ENCODE measurements at regions not wholly inside any gene's neighbourhood (a gene's known extent, or its start where the extent isn't known, plus 50 kb on each side); places are given as distances from the start of the nearest gene placed in this dataset.

DNA sequence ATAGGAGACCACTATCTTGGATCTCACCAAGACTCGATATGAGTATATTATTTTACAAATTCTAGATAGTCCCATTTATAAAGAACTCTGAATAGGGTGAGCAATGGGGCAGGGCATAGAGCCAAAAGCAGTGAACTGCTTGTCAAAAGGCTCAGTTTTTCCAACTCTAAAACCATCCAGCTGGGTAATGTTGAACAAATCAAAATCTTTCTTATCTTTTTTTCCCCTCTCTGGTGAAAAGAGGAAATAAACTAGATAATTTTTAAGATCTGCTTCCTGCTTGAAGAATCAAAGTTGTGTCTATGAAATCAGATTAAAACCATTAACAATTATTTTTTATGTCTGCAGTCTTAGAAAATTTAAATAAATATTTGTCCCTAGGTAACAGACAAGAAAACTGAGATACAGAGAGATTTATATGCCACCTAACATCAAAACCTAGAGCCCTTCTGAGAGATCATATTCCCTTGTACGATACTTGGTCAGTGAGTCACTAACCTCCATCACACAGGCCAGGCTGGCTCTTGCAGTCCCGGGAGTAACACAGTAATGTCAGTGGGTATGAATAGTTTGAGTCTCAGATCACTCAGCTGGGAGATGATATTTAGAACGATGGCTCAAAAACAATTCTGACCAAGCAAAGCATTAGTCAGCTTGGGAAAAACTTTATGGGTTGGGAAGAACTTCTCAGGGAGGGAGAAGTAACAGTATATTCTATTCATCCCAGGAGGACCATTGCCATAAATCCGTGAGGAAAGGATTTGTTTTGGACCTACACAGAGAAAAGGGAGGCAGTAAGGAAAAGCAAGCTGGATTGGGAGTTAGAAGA lies 178.8 kb downstream of the REEP3 start:
- no peaks in the 10 kb centered on the region for H3K36me3 Mint-ChIP-seq
- CTCF ChIA-PET = interaction anchor here (1.6 kb wide), 1 partner anchor 20 kb away, joined by 3 read pairs; no protein-coding TSS in a partner anchor
- H3K27me3 Mint-ChIP-seq = no peaks in the 10 kb centered on the region
- no peak overlapping the region for H3K27ac Mint-ChIP-seq
- DNase-seq = no peak
- H3K4me3 Mint-ChIP-seq = no peak overlapping the region
- H3K4me1 Mint-ChIP-seq = no peaks in the 10 kb centered on the region
- no peaks in the 10 kb centered on the region for H3K9me3 Mint-ChIP-seq

DNA sequence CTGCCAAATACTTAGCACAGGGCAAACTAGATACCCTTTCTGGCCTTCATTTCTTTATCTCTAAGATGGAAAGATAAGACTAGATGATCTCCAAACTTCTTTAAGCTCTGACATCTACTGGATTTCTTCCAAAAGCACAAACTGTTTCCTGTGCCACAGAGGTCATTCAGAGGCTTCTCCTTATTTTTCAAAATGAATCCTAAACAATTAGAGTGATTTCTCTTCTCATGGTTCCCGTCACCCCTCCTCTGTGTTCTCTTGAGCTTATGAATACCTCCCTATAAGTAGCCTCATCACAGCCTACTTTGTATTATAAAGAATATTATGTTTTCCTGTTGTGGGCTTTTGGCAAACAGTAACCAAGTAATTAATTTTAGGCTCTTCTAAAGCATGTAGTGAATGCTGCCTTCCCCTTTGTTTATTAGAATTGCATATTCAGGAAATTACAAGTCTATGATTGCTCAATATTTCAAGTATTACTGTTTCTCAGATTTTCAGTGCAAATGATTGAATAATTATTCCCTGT lies 179.5 kb downstream of the REEP3 start:
- no peaks in the 10 kb centered on the region for H3K27me3 Mint-ChIP-seq
- no peak overlapping the region for H3K4me3 Mint-ChIP-seq
- H3K9me3 Mint-ChIP-seq = no peaks in the 10 kb centered on the region
- H3K4me1 Mint-ChIP-seq = no peaks in the 10 kb centered on the region
- CTCF ChIA-PET = interaction anchor here (1.6 kb wide), 1 partner anchor 20 kb away, joined by 3 read pairs; no protein-coding TSS in a partner anchor
- no peak overlapping the region for H3K27ac Mint-ChIP-seq
- no peaks in the 10 kb centered on the region for H3K36me3 Mint-ChIP-seq
- no peak for DNase-seq

DNA sequence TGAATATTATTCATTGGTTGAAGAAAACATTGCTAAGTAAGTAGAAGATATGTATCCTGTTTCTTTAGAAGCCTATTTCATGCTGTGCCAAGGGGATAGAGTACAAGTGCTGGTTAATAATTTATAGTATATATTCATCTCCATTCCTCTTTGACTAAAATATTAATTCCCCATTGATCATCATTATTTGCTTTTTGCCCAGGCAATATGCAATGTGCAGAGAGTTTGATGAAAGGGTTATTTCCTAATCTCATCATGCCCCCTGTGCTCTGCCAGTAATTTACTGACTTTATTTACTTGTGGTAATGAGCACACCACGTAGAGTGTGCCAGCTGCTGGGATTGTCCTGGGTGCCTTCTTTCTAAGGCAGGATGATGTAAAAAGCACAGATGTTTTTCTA lies 180.9 kb downstream of the REEP3 start:
- Mint-ChIP-seq H3K4me1 (peaks cover 3% of the 10 kb centered on the region), H3K9me3 (no peaks in the 10 kb centered on the region), H3K4me3 (no peak overlapping the region), H3K27ac (no peak overlapping the region), H3K27me3 (no peaks in the 10 kb centered on the region), H3K36me3 (no peaks in the 10 kb centered on the region)
- DNase-seq = no peak
- CTCF ChIA-PET = no interaction called here

DNA sequence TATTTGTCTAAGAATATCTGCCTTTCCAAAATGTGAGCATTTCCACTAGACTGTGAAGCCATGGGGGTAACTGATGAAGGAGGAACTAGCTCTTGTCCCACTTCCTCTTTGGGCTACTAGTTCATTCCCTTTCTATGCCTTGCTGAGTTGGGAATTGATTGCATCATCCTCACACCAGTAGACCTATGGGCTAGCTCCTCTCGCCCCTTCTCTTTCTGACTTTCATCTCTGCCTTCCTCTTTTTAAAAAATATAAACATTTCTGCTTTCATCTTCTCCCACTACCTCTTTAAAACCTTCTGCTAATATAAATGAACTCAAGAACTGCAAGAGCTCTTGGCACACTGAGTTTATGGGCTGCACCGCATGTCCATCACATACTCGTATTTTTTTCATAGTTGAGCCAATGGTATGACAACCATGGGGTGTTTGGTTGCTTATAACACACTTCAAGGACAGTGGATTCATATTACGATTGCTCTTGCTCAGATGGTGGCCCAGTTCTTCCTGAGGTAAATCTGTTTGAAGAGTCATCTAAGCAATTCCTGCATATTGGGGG lies 182.0 kb downstream of the REEP3 start:
- Mint-ChIP-seq H3K4me1 (peaks cover 8% of the 10 kb centered on the region), H3K27me3 (no peaks in the 10 kb centered on the region), H3K9me3 (no peaks in the 10 kb centered on the region), H3K4me3 (no peak overlapping the region), H3K36me3 (no peaks in the 10 kb centered on the region), H3K27ac (no peak overlapping the region)
- DNase-seq = no peak
- CTCF ChIA-PET = interaction anchor here (1.0 kb wide), 1 partner anchor 17 kb away, joined by 3 read pairs; no protein-coding TSS in a partner anchor

DNA sequence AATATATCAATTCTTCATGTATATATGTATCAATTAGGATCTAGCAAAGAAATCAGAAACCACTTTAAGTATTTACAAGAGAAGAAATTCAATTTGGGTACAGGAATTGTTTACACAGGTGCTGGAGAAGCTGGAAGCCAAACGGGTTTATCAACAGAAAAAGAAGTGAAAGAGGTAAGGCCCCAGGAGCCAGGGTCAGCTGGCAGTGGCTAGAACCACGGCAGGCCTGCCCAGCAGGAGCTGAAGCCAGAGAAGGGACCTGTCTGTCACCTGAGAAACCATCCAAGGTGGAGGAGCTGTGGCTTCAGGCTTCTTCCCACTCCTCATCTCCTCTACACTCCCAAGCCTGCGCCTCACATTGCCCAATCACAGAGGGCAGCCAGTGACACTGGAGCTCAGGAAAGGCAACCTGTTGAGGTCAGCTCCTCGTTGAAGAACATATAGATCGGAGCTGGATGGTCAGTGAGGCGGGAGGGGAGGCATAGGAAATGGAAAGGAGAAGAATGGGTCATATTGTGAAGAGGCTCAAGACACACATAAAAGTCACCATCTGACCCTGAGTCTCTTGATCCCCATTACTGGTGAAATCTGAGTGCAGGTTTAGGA lies 182.6 kb downstream of the REEP3 start:
- no peaks in the 10 kb centered on the region for H3K9me3 Mint-ChIP-seq
- no peak for DNase-seq
- CTCF ChIA-PET = no interaction called here
- peaks cover 8% of the 10 kb centered on the region for H3K4me1 Mint-ChIP-seq
- no peak overlapping the region for H3K4me3 Mint-ChIP-seq
- H3K27me3 Mint-ChIP-seq = no peaks in the 10 kb centered on the region
- no peaks in the 10 kb centered on the region for H3K36me3 Mint-ChIP-seq
- H3K27ac Mint-ChIP-seq = no peak overlapping the region

DNA sequence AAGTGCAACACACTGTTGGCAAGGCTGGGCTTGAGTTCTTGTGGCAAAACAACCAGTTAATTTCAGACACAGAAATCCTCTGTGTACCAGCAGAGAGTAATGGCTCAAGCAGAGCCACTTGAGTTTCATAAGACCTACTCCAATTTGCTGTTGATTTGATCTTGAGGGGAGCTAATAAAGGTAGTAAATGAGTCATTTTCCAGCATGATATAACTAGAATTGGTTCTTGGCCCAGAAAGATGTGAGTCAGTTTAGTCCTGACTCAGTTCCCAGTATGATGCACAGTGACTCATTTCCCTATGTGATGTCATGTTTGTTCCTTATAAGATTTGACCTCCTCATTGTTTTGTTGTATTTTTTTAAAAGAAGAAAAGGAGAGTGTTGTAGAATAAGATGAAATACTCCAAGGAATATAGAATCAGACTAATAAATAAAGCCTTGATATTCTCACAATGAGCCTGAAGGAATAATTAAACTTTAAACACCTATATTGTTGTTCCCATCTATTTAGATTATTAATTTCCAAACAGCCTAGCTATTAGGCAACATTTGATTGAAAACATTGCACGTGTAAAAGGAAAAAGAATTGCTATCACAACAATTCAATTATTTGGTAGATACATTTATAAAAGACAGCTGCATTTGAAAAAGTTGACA lies 186.2 kb downstream of the REEP3 start:
- Mint-ChIP-seq H3K9me3 (no peaks in the 10 kb centered on the region), H3K27me3 (no peaks in the 10 kb centered on the region), H3K36me3 (no peaks in the 10 kb centered on the region), H3K27ac (no peak overlapping the region), H3K4me1 (peaks cover 8% of the 10 kb centered on the region), H3K4me3 (no peak overlapping the region)
- no peak for DNase-seq
- CTCF ChIA-PET = interaction anchor here (0.6 to 2.6 kb wide), 4 partner anchors 13 to 549 kb away, joined by 3 to 16 read pairs (median 4); no protein-coding TSS in a partner anchor

DNA sequence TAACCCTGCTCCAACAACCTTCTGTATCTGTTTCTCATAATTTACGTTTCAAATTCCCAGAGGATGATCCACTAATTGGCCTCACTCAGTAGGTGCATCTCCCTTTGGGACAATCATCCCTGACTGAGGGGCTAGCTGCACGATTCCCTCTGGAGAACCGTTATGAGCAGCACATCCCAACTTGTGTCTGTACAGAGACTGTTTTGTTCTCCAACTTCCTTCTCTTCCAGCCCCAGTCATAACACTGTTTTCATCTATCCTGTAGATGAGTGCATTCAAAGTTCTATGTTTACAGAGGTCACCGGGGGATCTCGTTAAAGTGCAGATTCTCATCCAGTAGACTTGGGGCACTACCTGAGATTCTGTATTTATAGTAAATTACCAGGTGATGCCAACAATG lies 187.2 kb downstream of the REEP3 start:
- CTCF ChIA-PET = interaction anchor here (2.6 kb wide), 1 partner anchor 12 kb away, joined by 16 read pairs; no protein-coding TSS in a partner anchor
- Mint-ChIP-seq H3K27me3 (no peaks in the 10 kb centered on the region), H3K36me3 (no peaks in the 10 kb centered on the region), H3K9me3 (no peaks in the 10 kb centered on the region), H3K27ac (no peak overlapping the region), H3K4me3 (no peak overlapping the region), H3K4me1 (peaks cover 8% of the 10 kb centered on the region)
- no peak for DNase-seq

DNA sequence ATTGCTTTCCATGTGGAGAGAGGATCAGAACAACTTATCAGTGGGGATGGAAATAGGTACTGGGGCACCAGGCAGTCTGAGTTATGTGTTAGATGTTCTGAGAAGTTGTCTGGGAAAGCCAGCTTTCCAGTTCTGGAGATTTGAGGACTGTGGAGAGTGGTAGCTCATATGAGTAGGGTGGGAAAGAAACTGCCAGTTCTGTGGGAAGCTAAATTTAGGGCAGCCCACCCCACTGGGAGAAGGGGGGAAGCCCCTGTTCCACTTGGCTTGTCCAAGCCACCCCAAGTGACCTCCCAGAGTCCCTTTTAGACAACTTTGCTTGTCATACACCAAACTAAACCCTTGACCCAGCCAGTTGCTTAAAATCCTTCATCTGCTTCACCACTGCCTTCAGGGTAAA lies 189.5 kb downstream of the REEP3 start:
- Mint-ChIP-seq H3K27me3 (no peaks in the 10 kb centered on the region), H3K9me3 (no peaks in the 10 kb centered on the region), H3K4me1 (peaks cover 8% of the 10 kb centered on the region), H3K4me3 (no peak overlapping the region), H3K36me3 (no peaks in the 10 kb centered on the region), H3K27ac (no peak overlapping the region)
- DNase-seq = no peak
- CTCF ChIA-PET = interaction anchor here (1.7 to 3.7 kb wide), 2 partner anchors 10 to 544 kb away, joined by 5 to 13 read pairs; no protein-coding TSS in a partner anchor

DNA sequence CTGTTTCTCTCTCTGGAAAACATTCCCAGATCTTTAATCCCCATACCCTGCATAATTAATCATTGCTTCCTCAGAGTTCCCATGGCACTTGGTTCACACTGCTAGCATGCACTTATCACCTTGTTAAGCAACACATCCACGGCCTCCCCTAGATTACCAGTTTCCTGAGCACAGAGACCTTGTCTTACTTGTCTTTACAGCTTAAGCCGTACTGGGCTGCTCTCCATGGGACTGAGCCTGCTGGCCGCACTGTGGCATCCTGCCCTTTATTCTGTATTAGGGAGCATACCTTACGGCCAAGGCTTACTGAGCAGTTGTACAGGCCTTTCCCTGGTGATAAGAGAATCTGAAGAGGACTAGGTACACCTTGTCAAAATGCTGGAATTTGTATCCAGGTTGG lies 190.2 kb downstream of the REEP3 start:
- Mint-ChIP-seq H3K4me3 (no peak overlapping the region), H3K4me1 (peaks cover 10% of the 10 kb centered on the region), H3K27ac (no peak overlapping the region), H3K9me3 (no peaks in the 10 kb centered on the region), H3K36me3 (no peaks in the 10 kb centered on the region), H3K27me3 (no peaks in the 10 kb centered on the region)
- no peak for DNase-seq
- CTCF ChIA-PET = interaction anchor here (1.7 to 3.7 kb wide), 2 partner anchors 9 to 544 kb away, joined by 5 to 13 read pairs; no protein-coding TSS in a partner anchor

DNA sequence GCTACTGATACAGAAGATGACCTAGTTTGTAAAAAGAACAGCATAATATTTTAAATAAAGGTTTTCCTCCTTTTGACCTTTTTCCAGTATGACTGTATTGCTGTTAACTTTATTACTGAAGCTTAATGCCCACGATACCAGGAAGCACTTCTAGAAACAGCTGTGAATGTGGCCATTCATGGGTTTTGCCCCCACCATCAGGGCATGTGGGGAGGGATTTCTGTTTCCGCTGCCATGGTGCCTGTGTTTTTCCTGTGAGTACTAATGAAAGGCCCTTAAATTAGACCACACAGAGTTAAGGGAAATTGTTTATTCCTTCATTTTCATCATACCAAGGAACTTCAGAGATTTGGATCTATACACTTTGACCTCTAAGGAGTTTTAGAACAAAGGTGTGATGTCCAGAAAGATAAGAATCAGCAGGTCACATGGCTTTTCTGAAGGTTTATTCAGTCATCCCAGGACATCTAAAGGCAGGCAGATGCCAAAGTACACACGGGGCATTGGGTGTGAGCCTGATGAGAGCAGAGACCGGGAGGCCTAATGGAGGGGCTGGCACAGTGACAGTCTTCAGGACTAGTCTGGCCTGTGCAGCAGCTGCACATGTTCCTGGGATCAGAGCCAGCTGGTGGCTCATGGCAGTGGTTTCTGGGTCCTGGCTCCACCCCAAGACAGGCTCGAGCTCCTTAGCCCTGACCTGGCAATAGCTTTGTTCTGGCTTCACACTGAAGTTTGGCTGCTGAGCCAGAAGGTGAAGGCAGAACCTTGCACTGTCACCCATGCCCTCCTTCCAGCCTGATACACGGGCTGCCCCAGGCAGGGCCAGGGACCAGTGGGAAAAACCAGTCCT lies 190.9 kb downstream of the REEP3 start:
- H3K36me3 Mint-ChIP-seq = no peaks in the 10 kb centered on the region
- CTCF ChIA-PET = interaction anchor here (0.6 to 3.7 kb wide), 2 partner anchors 8 to 545 kb away, joined by 3 to 13 read pairs; no protein-coding TSS in a partner anchor
- no peak overlapping the region for H3K27ac Mint-ChIP-seq
- H3K9me3 Mint-ChIP-seq = no peaks in the 10 kb centered on the region
- H3K27me3 Mint-ChIP-seq = no peaks in the 10 kb centered on the region
- DNase-seq = no peak
- H3K4me1 Mint-ChIP-seq = peaks cover 7% of the 10 kb centered on the region
- H3K4me3 Mint-ChIP-seq = no peak overlapping the region

DNA sequence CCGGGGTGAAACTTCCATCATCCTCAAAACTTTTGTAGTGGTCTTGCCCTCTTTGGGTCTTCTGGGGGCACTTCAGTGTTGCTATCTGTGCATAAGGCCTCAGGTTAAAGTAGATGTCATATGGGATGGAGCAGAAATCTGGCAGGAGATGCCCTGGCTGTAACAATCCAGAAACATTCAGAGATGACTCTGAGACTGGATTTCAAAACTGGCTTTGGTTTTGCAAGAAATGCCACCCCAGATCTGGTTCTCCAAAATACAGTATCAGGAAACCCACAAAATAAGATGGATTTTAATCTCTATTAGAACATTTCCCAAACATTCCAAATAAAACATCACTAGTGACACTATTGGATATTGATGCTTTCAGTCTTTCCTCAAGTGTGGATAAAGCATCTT lies 191.5 kb downstream of the REEP3 start:
- H3K36me3 Mint-ChIP-seq = no peaks in the 10 kb centered on the region
- H3K4me3 Mint-ChIP-seq = no peak overlapping the region
- CTCF ChIA-PET = interaction anchor here (3.7 kb wide), 1 partner anchor 546 kb away, joined by 13 read pairs; no protein-coding TSS in a partner anchor
- DNase-seq = no peak
- H3K4me1 Mint-ChIP-seq = peaks cover 2% of the 10 kb centered on the region
- no peaks in the 10 kb centered on the region for H3K9me3 Mint-ChIP-seq
- H3K27me3 Mint-ChIP-seq = no peaks in the 10 kb centered on the region
- H3K27ac Mint-ChIP-seq = no peak overlapping the region

DNA sequence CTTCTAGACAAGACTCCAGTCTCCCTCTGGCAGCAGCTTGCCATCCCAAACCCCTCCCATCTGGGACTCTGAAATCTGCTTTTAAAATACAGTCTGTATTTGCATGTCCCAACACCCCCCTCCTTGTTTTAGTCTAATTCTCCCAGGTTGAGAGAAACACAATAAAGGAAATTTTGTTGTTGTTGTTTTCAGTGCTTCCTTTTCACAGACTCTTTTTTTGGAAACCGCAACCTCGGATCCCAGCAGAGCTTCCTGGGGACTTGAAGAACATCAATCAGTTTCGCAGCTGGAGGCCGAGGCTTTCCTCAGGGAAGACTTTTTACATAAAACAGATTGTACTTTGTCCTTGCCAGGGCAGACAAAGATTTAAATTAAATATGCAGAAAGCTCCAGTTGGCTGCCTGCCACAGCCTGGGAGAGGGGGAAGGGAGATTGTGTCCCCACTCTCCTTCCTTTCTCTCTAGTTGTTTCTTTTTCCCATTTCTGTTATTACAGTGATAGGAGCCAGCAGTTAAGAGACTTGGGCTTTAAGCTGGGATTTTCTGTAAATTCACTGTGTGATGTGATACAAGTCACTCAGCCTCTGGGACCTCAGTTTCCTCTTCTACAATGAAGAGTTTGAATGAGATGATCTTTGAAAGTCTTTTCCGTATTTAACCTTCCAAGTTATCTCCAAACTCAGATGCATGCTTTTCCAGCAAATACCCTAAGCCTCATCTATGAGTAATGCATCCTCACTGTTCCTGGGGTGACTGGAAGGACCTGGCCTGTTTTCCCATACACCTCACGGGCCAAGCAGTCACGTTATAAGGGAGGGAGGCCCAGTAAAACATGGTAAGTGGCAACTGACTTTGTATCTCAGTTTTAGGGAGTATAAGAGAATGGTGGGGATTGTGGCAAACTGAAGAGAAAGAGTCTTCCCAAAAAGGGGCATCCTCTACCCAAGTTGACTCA lies 192.3 kb downstream of the REEP3 start:
- CTCF ChIA-PET = interaction anchor here (3.7 kb wide), 1 partner anchor 546 kb away, joined by 13 read pairs; no protein-coding TSS in a partner anchor
- DNase-seq = no peak
- Mint-ChIP-seq H3K9me3 (no peaks in the 10 kb centered on the region), H3K27ac (no peak overlapping the region), H3K4me1 (peaks cover 2% of the 10 kb centered on the region), H3K27me3 (peaks cover under 1% of the 10 kb centered on the region), H3K4me3 (no peak overlapping the region), H3K36me3 (no peaks in the 10 kb centered on the region)

Measured in activated naive CD4-positive, alpha-beta T cell treated with anti-CD3 and anti-CD28 coated beads, Interleukin-2, amount 10 ng/mL, durations not matched to agents 7 days and 5 days (primary cell).